Cardiac muscle cell (in vitro differentiated cells and primary cell): ENCODE measurements at regions not wholly inside any gene's neighbourhood (a gene's known extent, or its start where the extent isn't known, plus 50 kb on each side); places are given as distances from the start of the nearest gene placed in this dataset.

Experiments used
- DNase-seq, 2 donors: peaks; one replicate each; pipeline versions ENCODE4 v3.0.0 to v3.0.0-alpha.2; 2010 to 2017; ENCODE audit warnings: low read depth in 1 of 2, low spot score in 1 of 2
- H3K27ac ChIP-seq: fragments of 200-600 bp; sonication (generic); 2 replicates; pipeline ENCODE4 v1.5.1; 2016
- H3K27me3 ChIP-seq: fragments of 200-600 bp; sonication (generic); 2 replicates; pipeline ENCODE4 v1.6.0; 2016; ENCODE audit warnings: control low read depth
- H3K36me3 ChIP-seq: fragments of 200-600 bp; sonication (generic); 2 replicates; pipeline ENCODE4 v1.5.1; 2016; ENCODE audit warnings: control low read depth
- H3K4me1 ChIP-seq: fragments of 200-600 bp; sonication (generic); 2 replicates; pipeline ENCODE4 v1.8.1; 2017; ENCODE audit warnings: low read depth, mild to moderate bottlenecking, mixed run types
- H3K4me3 ChIP-seq: fragments of 200-600 bp; sonication (generic); 2 replicates; pipeline ENCODE4 v1.5.1; 2016; ENCODE audit warnings: mild to moderate bottlenecking
- H3K9me3 ChIP-seq: fragments of 200-600 bp; sonication (generic); 2 replicates; pipeline ENCODE4 v1.5.1; 2017; ENCODE audit warnings: low read depth, mild to moderate bottlenecking, control low read depth
- CTCF ChIP-seq: IDR thresholded peaks from 2 replicates; pipeline ENCODE4 v1.5.1; 2012; ENCODE audit warnings: low read depth, mild to moderate bottlenecking, low read length

GRCh38 chr6:90977513-90977912 is 390.6 kb upstream of the MAP3K7 start:
- Histone ChIP-seq H3K9me3 (no peaks in the 10 kb centered on the region), H3K36me3 (no peaks in the 10 kb centered on the region), H3K4me1 (no peaks in the 10 kb centered on the region), H3K4me3 (no peak overlapping the region), H3K27me3 (no peaks in the 10 kb centered on the region), H3K27ac (no peak overlapping the region)
- TF ChIP-seq CTCF, result no peak
- no peak for DNase-seq

GRCh38 chr6:90976341-90976740 is 389.5 kb upstream of the MAP3K7 start:
- Histone ChIP-seq H3K36me3 (no peaks in the 10 kb centered on the region), H3K4me1 (no peaks in the 10 kb centered on the region), H3K9me3 (no peaks in the 10 kb centered on the region), H3K4me3 (no peak overlapping the region), H3K27me3 (no peaks in the 10 kb centered on the region), H3K27ac (no peak overlapping the region)
- DNase-seq, result no peak
- no peak for TF ChIP-seq CTCF

DNA sequence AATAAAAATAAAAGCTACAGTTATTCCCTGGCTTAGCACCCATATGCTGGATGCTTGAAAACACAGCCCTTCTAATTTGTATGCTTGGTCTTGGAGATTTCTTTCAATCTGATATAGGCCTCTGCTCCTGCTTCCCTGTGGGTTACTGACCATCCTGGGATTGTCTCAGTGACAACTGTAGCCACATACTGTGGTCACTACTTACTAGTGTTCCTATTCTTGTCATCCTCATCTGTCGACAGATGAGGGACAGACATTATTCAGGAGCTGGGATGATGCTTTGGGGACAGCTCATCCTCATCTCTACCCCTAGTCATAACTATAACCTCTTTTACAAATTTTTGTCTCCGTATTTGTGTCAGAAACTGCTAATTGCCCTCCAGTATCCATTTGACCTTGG is 388.9 kb upstream of the MAP3K7 start:
- H3K9me3 ChIP-seq, result no peaks in the 10 kb centered on the region
- no peak for DNase-seq
- TF ChIP-seq CTCF, result no peak
- no peaks in the 10 kb centered on the region for H3K27me3 ChIP-seq
- no peak overlapping the region for H3K27ac ChIP-seq
- no peak overlapping the region for H3K4me3 ChIP-seq
- no peaks in the 10 kb centered on the region for H3K4me1 ChIP-seq
- H3K36me3 ChIP-seq, result no peaks in the 10 kb centered on the region

GRCh38 chr6:90973188-90973587 is 386.3 kb upstream of the MAP3K7 start:
- no peaks in the 10 kb centered on the region for H3K27me3 ChIP-seq
- H3K4me1 ChIP-seq, result no peaks in the 10 kb centered on the region
- no peaks in the 10 kb centered on the region for H3K9me3 ChIP-seq
- no peak for DNase-seq
- no peak for TF ChIP-seq CTCF
- no peaks in the 10 kb centered on the region for H3K36me3 ChIP-seq
- H3K27ac ChIP-seq, result no peak overlapping the region
- H3K4me3 ChIP-seq, result no peak overlapping the region

DNA sequence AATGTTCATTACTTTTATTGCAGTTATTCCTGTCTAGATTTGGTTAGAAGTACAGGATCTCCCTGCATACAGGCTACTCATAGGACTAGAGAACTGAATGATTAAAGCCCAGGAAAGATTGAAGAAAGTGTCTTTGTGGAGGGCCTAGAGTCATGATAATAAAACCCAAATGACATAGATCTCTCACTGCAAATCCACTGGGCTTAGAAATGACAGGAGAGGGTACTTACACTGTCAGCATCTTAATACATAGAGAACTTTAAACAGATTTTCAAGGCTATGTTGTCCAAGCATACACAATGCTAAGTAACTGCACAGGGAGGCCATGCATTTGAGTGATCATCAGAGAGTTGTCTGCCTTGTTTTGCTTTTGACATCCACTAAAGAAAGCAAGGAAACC is 383.8 kb upstream of the MAP3K7 start:
- no peak for TF ChIP-seq CTCF
- H3K36me3 ChIP-seq, result no peaks in the 10 kb centered on the region
- H3K4me1 ChIP-seq, result no peaks in the 10 kb centered on the region
- H3K27me3 ChIP-seq, result no peaks in the 10 kb centered on the region
- no peaks in the 10 kb centered on the region for H3K9me3 ChIP-seq
- H3K4me3 ChIP-seq, result no peak overlapping the region
- no peak overlapping the region for H3K27ac ChIP-seq
- no peak for DNase-seq

DNA sequence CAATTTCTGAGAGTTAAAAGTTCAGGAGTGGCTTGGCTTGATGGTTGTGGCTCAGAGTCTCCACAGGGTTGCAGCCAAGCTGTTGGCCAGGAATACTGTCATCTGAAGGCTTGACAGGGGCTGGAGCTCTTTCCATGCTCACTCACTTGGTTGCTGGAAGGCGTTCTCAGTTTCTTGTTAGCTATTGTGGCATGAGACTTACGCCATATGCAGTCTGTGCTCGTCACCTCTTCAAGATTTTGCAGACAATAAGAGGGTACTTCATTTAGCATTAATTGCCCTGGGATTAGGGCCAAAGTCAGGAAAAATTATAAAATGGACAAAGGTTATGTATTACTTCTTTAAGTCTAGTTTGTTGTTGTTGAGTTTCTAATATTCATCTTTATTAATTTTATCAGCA is 380.6 kb upstream of the MAP3K7 start:
- Histone ChIP-seq H3K4me3 (no peak overlapping the region), H3K4me1 (no peaks in the 10 kb centered on the region), H3K27me3 (no peaks in the 10 kb centered on the region), H3K9me3 (no peaks in the 10 kb centered on the region), H3K27ac (no peak overlapping the region), H3K36me3 (no peaks in the 10 kb centered on the region)
- no peak for DNase-seq
- TF ChIP-seq CTCF, result no peak
